Adrenal gland (tissue), 9 donors: ENCODE measurements at regions not wholly inside any gene's neighbourhood (a gene's known extent, or its start where the extent isn't known, plus 50 kb on each side); places are given as distances from the start of the nearest gene placed in this dataset.
A peak's percentile ranks its signal among the peaks of the same experiment; 100 is the strongest.
"Not testable (repeated sequence)": the region's sequence is repeated elsewhere in the genome, so short reads cannot be mapped to it uniquely, and the experiment has no call there.

Source experiments
- DNase-seq, 7 donors: peaks; one replicate each; pipeline ENCODE4 v3.0.0-alpha.2; 2019 to 2020
- H3K27ac ChIP-seq, 5 donors: fragments of 200-600 bp; sonication (generic) in 4 of 5; 1 replicate in 3 of 5; 2 replicates in 2 of 5; pipeline versions ENCODE4 v1.5.1 to v1.8.0; 2016 to 2020; ENCODE audit warnings: mild to moderate bottlenecking in 1 of 5
- H3K27me3 ChIP-seq: fragments of 200-600 bp; 2 replicates; pipeline ENCODE4 v1.8.0; 2021
- H3K36me3 ChIP-seq, 2 donors: fragments of 200-600 bp; replicated peaks in 1 of 2; 1 replicate in 1 of 2; 2 replicates in 1 of 2; pipeline versions ENCODE4 v1.5.1 to v1.8.0; 2018 to 2022
- H3K4me1 ChIP-seq, 2 donors: fragments of 200-600 bp; replicated peaks in 1 of 2; 1 replicate in 1 of 2; 2 replicates in 1 of 2; pipeline versions ENCODE4 v1.5.1 to v1.8.0; 2018 to 2021
- H3K4me3 ChIP-seq, 4 donors: fragments of 200-600 bp; sonication (generic) in 3 of 4; one replicate each; pipeline ENCODE4 v1.5.1; 2016 to 2018
- H3K9me3 ChIP-seq, 3 donors: fragments of 200-600 bp; sonication (generic) in 1 of 3; replicated peaks in 1 of 3; 1 replicate in 2 of 3; 2 replicates in 1 of 3; pipeline versions ENCODE4 v1.5.1 to v1.8.0; 2016 to 2021
- CTCF ChIP-seq, 6 experiments: fragments of 450-650 bp in 4 of 6; fragments of 200-600 bp in 2 of 6; sonication (generic) in 1 of 6; IDR thresholded peaks; 1 replicate in 5 of 6; 2 replicates in 1 of 6; pipeline versions ENCODE4 v1.5.1 to v1.8.0; 2016 to 2021; ENCODE audit warnings: antibody characterized with exemption in 6 of 6, mild to moderate bottlenecking in 2 of 6, moderate library complexity in 1 of 6
- WGBS, 4 donors: extraction: QIAGEN DNeasy Blood & Tissue Kit in 2 of 4; methylation state at CpG; one replicate each; pipeline versions ENCODE4 v1.1.5 to v1.1.7; 2013 to 2017; 5-methylcytosine and 5-hydroxymethylcytosine counted together
- intact Hi-C, 2 donors: fragments of 100-400 bp; cut with DNase I; formaldehyde crosslinking; loops; one replicate each; pipeline versions ENCODE4 v1.14.1 to v1.15.0; 2022 to 2023
- donor health status: healthy with polysubstance abuse.
- donor health status: Bipolar disorder and iron deficiency.
- donor health status: DM: yes; HTN: yes; CAD: no.
- donor health status: DM: no; HTN: no; CAD: no.
- donor health status: DM: no; HTN: no; CAD: no.

DNA sequence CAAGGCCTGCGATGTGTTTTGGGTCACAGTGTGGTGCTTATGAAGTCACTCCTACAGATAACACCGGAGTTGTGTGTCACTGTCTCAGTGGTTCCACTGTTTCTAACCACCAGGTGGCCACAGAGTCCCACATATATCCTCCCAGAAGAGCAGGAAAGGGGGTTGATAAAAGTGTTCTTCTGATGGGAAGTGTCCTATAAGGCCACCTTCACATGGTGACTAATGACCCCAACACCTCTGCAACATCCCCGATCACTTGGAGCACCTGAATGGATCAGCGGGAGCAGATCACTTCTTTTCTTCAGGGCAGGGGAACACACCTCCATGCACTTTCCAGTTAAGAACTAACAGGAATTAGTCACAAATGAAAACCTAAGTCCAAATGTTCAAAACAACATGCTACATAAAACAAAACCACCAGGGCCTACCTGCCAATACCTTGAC, 111.5 kb downstream of the PPIAL4G start:
- WGBS, 4 donors, result 6 to 16% (median 10%) methylated on average over 4 of the region's 4 CpGs
- H3K4me1 ChIP-seq, H3K4me3 ChIP-seq, H3K27me3 ChIP-seq, H3K9me3 ChIP-seq, intact Hi-C loops, H3K36me3 ChIP-seq, H3K27ac ChIP-seq: not testable (repeated sequence)
- peak; percentile 44 to 90 (median 86) for TF ChIP-seq CTCF (IDR thresholded peaks at IDR 0.05)
- DNase-seq, result peak; percentile 58 to 87 (median 72)

DNA sequence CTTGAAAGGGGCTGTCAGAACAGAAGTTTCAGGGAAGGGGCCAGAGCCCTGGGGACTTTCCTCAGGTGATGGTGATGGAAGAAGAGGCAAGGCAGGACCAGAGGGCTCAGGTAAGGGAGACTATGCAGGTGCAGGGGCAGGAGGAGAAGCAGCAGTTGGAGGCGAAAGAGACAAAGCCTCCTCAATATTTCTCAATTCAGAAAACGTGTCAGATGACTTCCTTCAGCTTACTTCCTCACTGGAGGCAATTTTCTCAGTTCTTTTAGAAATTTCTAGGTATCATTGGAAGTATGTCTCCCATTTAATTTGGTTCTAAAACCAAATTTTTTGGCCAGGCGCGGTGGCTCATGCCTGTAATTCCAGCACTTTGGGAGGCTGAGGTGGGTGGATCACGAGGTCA, 112.4 kb downstream of the PPIAL4G start:
- DNase-seq, H3K4me3 ChIP-seq, H3K27ac ChIP-seq, H3K27me3 ChIP-seq, intact Hi-C loops, H3K9me3 ChIP-seq, H3K36me3 ChIP-seq, H3K4me1 ChIP-seq: not testable (repeated sequence)
- 63 to 68% (median 67%) methylated on average over 5 of the region's 5 CpGs for WGBS, 4 donors

DNA sequence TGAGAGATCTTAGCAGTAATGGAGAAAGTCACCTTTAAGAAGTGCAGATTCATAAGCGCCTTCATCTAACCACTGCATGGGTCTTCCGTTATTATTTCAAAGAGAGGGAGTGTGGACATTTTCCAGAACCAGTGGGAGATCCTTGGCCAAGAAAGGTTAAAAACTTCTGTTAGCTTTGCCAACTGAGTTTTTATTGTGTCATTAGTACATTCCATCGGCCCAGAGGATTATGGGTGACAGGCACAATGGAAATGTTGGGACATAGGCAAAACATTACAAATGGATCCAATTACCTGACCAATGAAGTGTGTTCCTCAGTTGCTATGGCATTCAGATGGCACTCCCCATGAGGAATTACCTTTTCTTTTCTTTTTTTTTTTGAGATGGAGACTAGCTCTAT, 115.5 kb downstream of the PPIAL4G start:
- H3K36me3 ChIP-seq, result no peaks in the 10 kb centered on the region
- H3K27me3 ChIP-seq, result peaks cover 5% of the 10 kb centered on the region
- 84 to 91% (median 89%) methylated on average over 3 of the region's 3 CpGs for WGBS, 4 donors
- H3K4me3 ChIP-seq, result no peak overlapping the region
- no peak for DNase-seq
- H3K9me3 ChIP-seq, result no peaks in the 10 kb centered on the region
- no peak overlapping the region for H3K27ac ChIP-seq
- no peaks in the 10 kb centered on the region for H3K4me1 ChIP-seq
- intact Hi-C loops, result no loop called here
- no peak for TF ChIP-seq CTCF (IDR thresholded peaks at IDR 0.05)

- WGBS, 4 donors, result 54 to 69% (median 63%) methylated on average over 5 of the region's 5 CpGs
- peaks cover 15% of the 10 kb centered on the region for H3K27me3 ChIP-seq
- H3K4me1 ChIP-seq, H3K36me3 ChIP-seq, H3K4me3 ChIP-seq, DNase-seq, H3K9me3 ChIP-seq, H3K27ac ChIP-seq, intact Hi-C loops: not testable (repeated sequence)
Observed at GRCh38 chr1:148366136-148366753, 116.9 kb downstream of the PPIAL4G start.

DNA sequence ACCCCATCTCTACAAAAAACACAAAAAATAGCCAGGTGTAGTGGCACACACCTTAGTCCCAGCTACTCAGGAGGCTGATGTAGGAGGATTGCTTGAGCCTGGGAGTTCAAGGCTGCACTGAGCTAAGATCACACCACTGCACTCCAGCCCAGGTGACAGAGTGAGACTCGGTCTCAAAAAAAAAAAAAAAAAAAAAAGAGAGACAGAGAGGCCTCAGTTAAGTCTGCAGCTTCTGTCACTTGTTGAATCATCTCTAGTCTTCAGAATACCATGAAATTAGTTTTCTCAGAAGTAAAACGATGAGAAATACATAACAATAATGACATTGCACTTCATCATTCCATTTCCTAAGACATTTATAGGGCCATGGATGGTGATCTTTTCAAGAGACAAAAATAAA, 118.0 kb downstream of the PPIAL4G start:
- peaks cover 17% of the 10 kb centered on the region for H3K27me3 ChIP-seq
- H3K36me3 ChIP-seq, H3K27ac ChIP-seq, DNase-seq, intact Hi-C loops, H3K4me1 ChIP-seq, H3K4me3 ChIP-seq, H3K9me3 ChIP-seq: not testable (repeated sequence)
- 70 to 86% (median 81%) methylated on average over 2 of the region's 2 CpGs for WGBS, 4 donors

- H3K4me3 ChIP-seq, intact Hi-C loops, DNase-seq, H3K9me3 ChIP-seq, H3K36me3 ChIP-seq, H3K27ac ChIP-seq, H3K4me1 ChIP-seq: not testable (repeated sequence)
- 83 to 86% (median 84%) methylated on average over 3 of the region's 3 CpGs for WGBS, 4 donors
- peaks cover 17% of the 10 kb centered on the region for H3K27me3 ChIP-seq
Observed at GRCh38 chr1:148363979-148364378, 119.1 kb downstream of the PPIAL4G start.
